Liver (tissue), 8 donors: ENCODE measurements at regions not wholly inside any gene's neighbourhood (a gene's known extent, or its start where the extent isn't known, plus 50 kb on each side); places are given as distances from the start of the nearest gene placed in this dataset.

Experiments used
- DNase-seq: peaks from one replicate; pipeline ENCODE4 v3.0.0-alpha.2; 2017; ENCODE audit warnings: low spot score
- H3K27ac ChIP-seq, 2 donors: one replicate each; pipeline ENCODE4 v1.7.0; 2013; ENCODE audit warnings: inconsistent platforms in 2 of 2, low read length in 2 of 2, control low read depth in 1 of 2, low read depth in 1 of 2, mild to moderate bottlenecking in 1 of 2
- H3K27me3 ChIP-seq, 4 donors: one replicate each; pipeline versions ENCODE4 v1.6.1 to v1.7.0; 2013; ENCODE audit warnings: low read length in 3 of 4, inconsistent platforms in 1 of 4, mild to moderate bottlenecking in 1 of 4, moderate library complexity in 1 of 4; ENCODE audit not compliant: control insufficient read depth in 4 of 4, insufficient read depth in 4 of 4
- H3K36me3 ChIP-seq, 4 donors: one replicate each; pipeline versions ENCODE4 v1.6.1 to v1.7.0; 2013; ENCODE audit warnings: low read length in 3 of 4, mild to moderate bottlenecking in 3 of 4, low read depth in 1 of 4, moderate library complexity in 1 of 4; ENCODE audit not compliant: control insufficient read depth in 4 of 4, insufficient read depth in 3 of 4
- H3K4me1 ChIP-seq, 4 donors: one replicate each; pipeline versions ENCODE4 v1.6.1 to v1.7.0; 2013; ENCODE audit warnings: low read length in 3 of 4, mild to moderate bottlenecking in 3 of 4, moderate library complexity in 1 of 4; ENCODE audit not compliant: control insufficient read depth in 4 of 4, insufficient read depth in 4 of 4
- H3K4me3 ChIP-seq, 3 donors: one replicate each; pipeline versions ENCODE4 v1.6.1 to v1.7.0; 2013; ENCODE audit warnings: low read length in 3 of 3, control low read depth in 1 of 3, low read depth in 1 of 3, mild to moderate bottlenecking in 1 of 3
- H3K9ac ChIP-seq, 2 donors: one replicate each; pipeline ENCODE4 v1.7.0; 2013; ENCODE audit warnings: low read length in 2 of 2, mild to moderate bottlenecking in 2 of 2, moderate library complexity in 2 of 2, control low read depth in 1 of 2, low read depth in 1 of 2
- H3K9me3 ChIP-seq, 4 donors: one replicate each; pipeline versions ENCODE4 v1.6.1 to v1.7.0; 2013; ENCODE audit warnings: low read length in 3 of 4; ENCODE audit not compliant: control insufficient read depth in 4 of 4
- EGR1 ChIP-seq, 2 donors: IDR thresholded peaks; 2 replicates each; pipeline ENCODE4 v1.6.1; 2016 to 2018; ENCODE audit warnings: antibody characterized with exemption in 2 of 2, low read depth in 2 of 2
- FOXA1 ChIP-seq: IDR thresholded peaks from 2 replicates; pipeline ENCODE4 v1.6.1; 2016; ENCODE audit warnings: antibody characterized with exemption
- FOXA2 ChIP-seq: IDR thresholded peaks from 2 replicates; pipeline ENCODE4 v1.6.1; 2016; ENCODE audit warnings: antibody characterized with exemption
- GABPA ChIP-seq, 2 donors: IDR thresholded peaks in 1 of 2; conservative IDR thresholded peaks in 1 of 2; 2 replicates each; pipeline ENCODE4 v1.6.1; 2016; ENCODE audit warnings: antibody characterized with exemption in 2 of 2, mild to moderate bottlenecking in 1 of 2, moderate library complexity in 1 of 2
- HNF4A ChIP-seq, 2 donors: conservative IDR thresholded peaks; 2 replicates each; pipeline ENCODE4 v1.6.1; 2016; ENCODE audit warnings: antibody characterized with exemption in 2 of 2, mild to moderate bottlenecking in 2 of 2
- HNF4G ChIP-seq: IDR thresholded peaks from 2 replicates; pipeline ENCODE4 v1.6.1; 2016; ENCODE audit warnings: antibody characterized with exemption
- JUND ChIP-seq, 2 donors: IDR thresholded peaks; 2 replicates each; pipeline ENCODE4 v1.6.1; 2016; ENCODE audit warnings: antibody characterized with exemption in 2 of 2
- NR2F2 ChIP-seq: IDR thresholded peaks from 2 replicates; pipeline ENCODE4 v1.6.1; 2016; ENCODE audit warnings: antibody characterized with exemption
- RAD21 ChIP-seq, 2 donors: IDR thresholded peaks; 2 replicates each; pipeline ENCODE4 v1.6.1; 2016; ENCODE audit warnings: antibody characterized with exemption in 2 of 2, mild to moderate bottlenecking in 2 of 2
- REST ChIP-seq: IDR thresholded peaks from 2 replicates; pipeline ENCODE4 v1.6.1; 2016; ENCODE audit warnings: antibody characterized with exemption, mild to moderate bottlenecking
- RXRA ChIP-seq, 2 donors: IDR thresholded peaks; 2 replicates each; pipeline ENCODE4 v1.6.1; 2017 to 2018; ENCODE audit warnings: antibody characterized with exemption in 2 of 2, mild to moderate bottlenecking in 1 of 2
- SP1 ChIP-seq: IDR thresholded peaks from 2 replicates; pipeline ENCODE4 v1.6.1; 2018; ENCODE audit warnings: antibody characterized with exemption, mild to moderate bottlenecking
- TAF1 ChIP-seq: conservative IDR thresholded peaks from 2 replicates; pipeline ENCODE4 v1.6.1; 2016; ENCODE audit warnings: antibody characterized with exemption, mild to moderate bottlenecking
- YY1 ChIP-seq: IDR thresholded peaks from 2 replicates; pipeline ENCODE4 v1.6.1; 2016; ENCODE audit warnings: antibody characterized with exemption, mild to moderate bottlenecking
- WGBS: extraction: QIAGEN DNeasy Blood & Tissue Kit; methylation state at CpG from one replicate; pipeline ENCODE4 v1.1.7; 2013; 5-methylcytosine and 5-hydroxymethylcytosine counted together
- TF ChIP-seq, protein P1 (sequence below): IDR thresholded peaks from 2 replicates; pipeline ENCODE4 v1.6.1; 2016; ENCODE audit warnings: antibody characterized with exemption
- TF ChIP-seq, protein P2 (sequence below): fragments of 150-350 bp; IDR thresholded peaks from 2 replicates; pipeline ENCODE4 v1.5.1; 2017; ENCODE audit warnings: improper control_type of control experiment, low read depth, low read length; ENCODE audit not compliant: missing input control
- TF ChIP-seq, protein P3 (sequence below): IDR thresholded peaks from 2 replicates; pipeline ENCODE4 v1.6.1; 2016; ENCODE audit warnings: antibody characterized with exemption
- TF ChIP-seq, protein P4 (sequence below): IDR thresholded peaks from 2 replicates; pipeline ENCODE4 v1.6.1; 2016; ENCODE audit warnings: antibody characterized with exemption
- donor health status: healthy.
- donor health status: healthy.
- donor health status: healthy.
- donor health status: healthy.
- donor health status: healthy.

- no peak for DNase-seq
- WGBS, result 83% methylated on average over 31 of the region's 31 CpGs
These were observed 569.3 kb downstream of the BRD1 start for GRCh38 chr22:49258107-49259010.

DNA sequence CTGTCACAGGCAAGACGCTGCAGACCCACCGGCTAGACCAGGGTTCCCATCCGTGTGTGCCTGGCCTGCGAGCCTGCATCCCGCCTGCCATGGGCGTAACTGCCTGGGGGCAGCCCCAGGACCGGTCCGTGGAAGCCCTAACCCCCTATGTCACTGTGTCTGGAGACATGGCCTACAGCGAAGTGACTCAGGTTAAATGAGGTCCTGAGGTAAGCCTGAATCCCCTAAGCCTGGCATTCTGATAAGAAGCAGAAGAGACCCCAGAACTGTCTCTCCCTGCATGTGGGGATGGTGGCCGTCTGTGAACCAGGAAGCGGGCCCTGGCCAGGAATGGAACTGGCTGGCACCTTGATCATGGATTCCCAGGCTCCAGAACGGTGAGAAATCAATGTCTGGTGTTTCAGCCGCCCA is 570.1 kb downstream of the BRD1 start:
- no peak for TF ChIP-seq TAF1
- TF ChIP-seq FOXA1, result no peak
- TF ChIP-seq YY1, result no peak
- no peak for TF ChIP-seq RAD21 (IDR thresholded peaks at IDR 0.05)
- TF ChIP-seq, protein P1, sequence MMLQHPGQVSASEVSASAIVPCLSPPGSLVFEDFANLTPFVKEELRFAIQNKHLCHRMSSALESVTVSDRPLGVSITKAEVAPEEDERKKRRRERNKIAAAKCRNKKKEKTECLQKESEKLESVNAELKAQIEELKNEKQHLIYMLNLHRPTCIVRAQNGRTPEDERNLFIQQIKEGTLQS, result no peak
- TF ChIP-seq SP1, result no peak
- TF ChIP-seq GABPA (IDR thresholded peaks at IDR 0.05 in 1 of 2, conservative IDR thresholded peaks at IDR 0.05 in 1 of 2), result no peak
- TF ChIP-seq, protein P2, sequence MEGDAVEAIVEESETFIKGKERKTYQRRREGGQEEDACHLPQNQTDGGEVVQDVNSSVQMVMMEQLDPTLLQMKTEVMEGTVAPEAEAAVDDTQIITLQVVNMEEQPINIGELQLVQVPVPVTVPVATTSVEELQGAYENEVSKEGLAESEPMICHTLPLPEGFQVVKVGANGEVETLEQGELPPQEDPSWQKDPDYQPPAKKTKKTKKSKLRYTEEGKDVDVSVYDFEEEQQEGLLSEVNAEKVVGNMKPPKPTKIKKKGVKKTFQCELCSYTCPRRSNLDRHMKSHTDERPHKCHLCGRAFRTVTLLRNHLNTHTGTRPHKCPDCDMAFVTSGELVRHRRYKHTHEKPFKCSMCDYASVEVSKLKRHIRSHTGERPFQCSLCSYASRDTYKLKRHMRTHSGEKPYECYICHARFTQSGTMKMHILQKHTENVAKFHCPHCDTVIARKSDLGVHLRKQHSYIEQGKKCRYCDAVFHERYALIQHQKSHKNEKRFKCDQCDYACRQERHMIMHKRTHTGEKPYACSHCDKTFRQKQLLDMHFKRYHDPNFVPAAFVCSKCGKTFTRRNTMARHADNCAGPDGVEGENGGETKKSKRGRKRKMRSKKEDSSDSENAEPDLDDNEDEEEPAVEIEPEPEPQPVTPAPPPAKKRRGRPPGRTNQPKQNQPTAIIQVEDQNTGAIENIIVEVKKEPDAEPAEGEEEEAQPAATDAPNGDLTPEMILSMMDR, result no peak
- no peak for TF ChIP-seq EGR1 (IDR thresholded peaks at IDR 0.05; ENCODE audit: low read depth in 2 of 2)
- TF ChIP-seq JUND (IDR thresholded peaks at IDR 0.05), result no peak
- no peak for TF ChIP-seq NR2F2
- TF ChIP-seq, protein P3, sequence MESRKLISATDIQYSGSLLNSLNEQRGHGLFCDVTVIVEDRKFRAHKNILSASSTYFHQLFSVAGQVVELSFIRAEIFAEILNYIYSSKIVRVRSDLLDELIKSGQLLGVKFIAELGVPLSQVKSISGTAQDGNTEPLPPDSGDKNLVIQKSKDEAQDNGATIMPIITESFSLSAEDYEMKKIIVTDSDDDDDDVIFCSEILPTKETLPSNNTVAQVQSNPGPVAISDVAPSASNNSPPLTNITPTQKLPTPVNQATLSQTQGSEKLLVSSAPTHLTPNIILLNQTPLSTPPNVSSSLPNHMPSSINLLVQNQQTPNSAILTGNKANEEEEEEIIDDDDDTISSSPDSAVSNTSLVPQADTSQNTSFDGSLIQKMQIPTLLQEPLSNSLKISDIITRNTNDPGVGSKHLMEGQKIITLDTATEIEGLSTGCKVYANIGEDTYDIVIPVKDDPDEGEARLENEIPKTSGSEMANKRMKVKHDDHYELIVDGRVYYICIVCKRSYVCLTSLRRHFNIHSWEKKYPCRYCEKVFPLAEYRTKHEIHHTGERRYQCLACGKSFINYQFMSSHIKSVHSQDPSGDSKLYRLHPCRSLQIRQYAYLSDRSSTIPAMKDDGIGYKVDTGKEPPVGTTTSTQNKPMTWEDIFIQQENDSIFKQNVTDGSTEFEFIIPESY, result no peak
- TF ChIP-seq REST, result no peak
- TF ChIP-seq, protein P4, sequence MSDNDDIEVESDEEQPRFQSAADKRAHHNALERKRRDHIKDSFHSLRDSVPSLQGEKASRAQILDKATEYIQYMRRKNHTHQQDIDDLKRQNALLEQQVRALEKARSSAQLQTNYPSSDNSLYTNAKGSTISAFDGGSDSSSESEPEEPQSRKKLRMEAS, result no peak
- no peak for TF ChIP-seq RXRA (IDR thresholded peaks at IDR 0.05)
- TF ChIP-seq HNF4G, result no peak
- no peak for TF ChIP-seq FOXA2
- TF ChIP-seq HNF4A (conservative IDR thresholded peaks at IDR 0.05), result no peak
- 88% methylated on average over 13 of the region's 13 CpGs for WGBS
- H3K4me3 ChIP-seq, result no peak overlapping the region
- no peak overlapping the region for H3K27ac ChIP-seq
- H3K27me3 ChIP-seq, result peaks cover 0 to 8% (median 0%) of the 10 kb centered on the region in 4 donors
- H3K9ac ChIP-seq, result no peak overlapping the region
- no peaks in the 10 kb centered on the region for H3K4me1 ChIP-seq
- no peak for DNase-seq
- H3K9me3 ChIP-seq, result peaks cover 0 to 2% (median 0%) of the 10 kb centered on the region in 4 donors
- H3K36me3 ChIP-seq, result no peaks in the 10 kb centered on the region

More at GRCh38 chr22:49258107-49259010, 569.3 kb downstream of the BRD1 start:
- H3K27ac ChIP-seq, result no peak overlapping the region
- no peaks in the 10 kb centered on the region for H3K36me3 ChIP-seq
- peaks cover 0 to 2% (median 0%) of the 10 kb centered on the region in 4 donors for H3K9me3 ChIP-seq
- H3K27me3 ChIP-seq, result peaks cover 0 to 8% (median 0%) of the 10 kb centered on the region in 4 donors
- TF ChIP-seq HNF4A (conservative IDR thresholded peaks at IDR 0.05) (no peak), FOXA2 (no peak), FOXA1 (no peak)
- TF ChIP-seq, protein P2, result no peak
- TF ChIP-seq, protein P1, result no peak
- H3K4me1 ChIP-seq, result no peaks in the 10 kb centered on the region
- no peak overlapping the region for H3K4me3 ChIP-seq
- H3K9ac ChIP-seq, result no peak overlapping the region
